ENCODE measurements at regions not wholly inside any gene's neighbourhood (a gene's known extent, or its start where the extent isn't known, plus 50 kb on each side); places are given as distances from the start of the nearest gene placed in this dataset.

- TF ChIP-seq ZNF462 (CRISPR knock-in tag; IDR thresholded peaks at IDR 0.05) (no peak), STAT1 (IDR thresholded peaks at IDR 0.05; ENCODE audit: unreplicated experiment) (no peak), EZH2 (IDR thresholded peaks at IDR 0.05; ENCODE audit: low read depth, unreplicated experiment) (no peak), NANOG (IDR thresholded peaks at IDR 0.05; ENCODE audit: borderline replicate concordance) (no peak)
Observed at GRCh38 chr14:65803885-65804284, 391.4 kb downstream of the FUT8 start (continued).

GRCh38 chr14:65804439-65805112 lies 392.0 kb downstream of the FUT8 start:
- no peaks in the 10 kb centered on the region for H4K20me1 ChIP-seq (replicated peaks; ENCODE audit: insufficient read depth)
- no peaks in the 10 kb centered on the region for H3K79me2 ChIP-seq (replicated peaks; ENCODE audit: insufficient read depth)
- ATAC-seq (no peak), DNase-seq (ENCODE audit: low spot score) (no peak)
- no peaks in the 10 kb centered on the region for H3F3A ChIP-seq (replicated peaks; ENCODE audit: low read depth)
- H3K36me3 ChIP-seq (ENCODE audit: insufficient read depth), result peaks cover 3% of the 10 kb centered on the region; the same call in 1 of the 2 replicates
- Mint-ChIP-seq H3K27ac (no peak overlapping the region), H3K36me3 (ENCODE audit: low read depth) (no peaks in the 10 kb centered on the region), H3K9me3 (no peaks in the 10 kb centered on the region), H3K4me1 (no peaks in the 10 kb centered on the region), H3K4me3 (no peak overlapping the region), H3K27me3 (ENCODE audit: insufficient read depth, low read depth, poor library complexity) (peaks cover 2% of the 10 kb centered on the region)
- H3K4me2 ChIP-seq, result no peak overlapping the region
- H2AFZ ChIP-seq, result no peak overlapping the region
- H3K27ac ChIP-seq (ENCODE audit: low read depth), result no peak overlapping the region
- no peak overlapping the region for H3K4me3 ChIP-seq
- no peaks in the 10 kb centered on the region for H3K27me3 ChIP-seq (ENCODE audit: insufficient read depth)
- no peaks in the 10 kb centered on the region for H3K4me1 ChIP-seq (ENCODE audit: insufficient read depth)
- H3K9me2 ChIP-seq (ENCODE audit: insufficient read depth), result no peaks in the 10 kb centered on the region
- no peak for TF ChIP-seq ZNF114 (CRISPR knock-in tag; IDR thresholded peaks at IDR 0.05)
- TF ChIP-seq EZH2phosphoT487 (IDR thresholded peaks at IDR 0.05; ENCODE audit: unreplicated experiment), result no peak
- TF ChIP-seq NANOG (IDR thresholded peaks at IDR 0.05; ENCODE audit: borderline replicate concordance), result no peak
- TF ChIP-seq POLR2AphosphoS5 (IDR thresholded peaks at IDR 0.05; ENCODE audit: low read depth), result no peak
- no peak for TF ChIP-seq ZNF462 (CRISPR knock-in tag; IDR thresholded peaks at IDR 0.05)
- TF ChIP-seq JUNB (IDR thresholded peaks at IDR 0.05; ENCODE audit: unreplicated experiment), result no peak
- TF ChIP-seq ZNF331 (CRISPR knock-in tag; IDR thresholded peaks at IDR 0.05; ENCODE audit: low read depth), result no peak
